ENCODE measurements at regions not wholly inside any gene's neighbourhood (a gene's known extent, or its start where the extent isn't known, plus 50 kb on each side); places are given as distances from the start of the nearest gene placed in this dataset.

DNA sequence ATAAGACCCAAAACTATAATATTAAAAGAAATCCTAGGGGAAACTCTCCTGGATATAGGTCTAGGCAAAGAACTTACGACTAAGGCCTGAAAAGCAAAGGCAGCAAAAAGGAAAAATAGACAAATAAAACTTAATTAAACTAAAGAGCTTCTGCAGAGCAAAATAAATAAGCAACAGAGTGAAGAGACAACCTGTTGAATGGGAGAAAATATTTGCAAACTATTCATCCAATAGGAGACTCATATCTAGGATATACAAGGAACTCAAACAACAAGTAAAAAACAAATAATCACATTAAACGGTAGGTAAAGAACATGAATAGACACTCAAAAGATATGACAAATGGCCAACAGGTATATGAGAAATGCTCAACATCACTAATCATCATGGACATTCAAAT lies 318.6 kb downstream of the CSNK1G3 start:
- no peak for DNase-seq

DNA sequence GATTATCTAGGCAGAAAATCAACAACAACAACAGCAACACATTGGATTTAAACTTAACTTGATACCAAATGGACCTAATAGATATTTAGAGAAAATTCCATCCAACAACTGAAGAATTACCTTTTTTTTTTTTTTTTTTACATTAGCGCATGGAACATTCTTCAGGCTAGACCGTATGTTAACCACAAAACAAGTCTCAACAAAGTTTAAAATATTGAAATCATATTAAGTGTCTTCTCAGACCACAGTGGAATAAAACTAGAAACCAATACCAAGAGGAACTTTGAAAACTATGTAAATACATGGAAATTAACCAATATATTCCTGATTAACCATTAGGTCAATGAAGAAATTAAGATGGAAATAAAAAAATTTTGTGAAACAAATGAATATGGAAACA lies 315.8 kb downstream of the CSNK1G3 start:
- no peak for DNase-seq

DNA sequence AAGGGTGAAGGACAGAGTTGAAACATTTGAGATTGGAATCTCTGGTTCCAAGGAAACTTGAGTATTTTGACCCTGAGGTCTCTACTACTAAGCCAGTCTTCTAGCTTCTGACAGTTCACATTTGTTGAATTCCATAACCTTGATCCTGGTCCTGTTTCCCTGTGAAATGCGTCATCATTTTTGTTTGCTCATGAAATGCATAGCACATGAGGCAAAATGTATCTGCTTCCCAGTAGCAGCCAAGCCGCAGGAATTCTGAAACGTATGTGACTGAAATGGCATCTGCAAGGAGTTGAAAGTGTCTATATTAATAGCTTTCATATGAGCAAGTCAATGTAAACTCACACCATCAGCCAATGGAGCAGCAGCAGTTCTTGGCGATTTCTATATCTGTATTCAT lies 307.9 kb downstream of the CSNK1G3 start:
- no peak for DNase-seq

DNA sequence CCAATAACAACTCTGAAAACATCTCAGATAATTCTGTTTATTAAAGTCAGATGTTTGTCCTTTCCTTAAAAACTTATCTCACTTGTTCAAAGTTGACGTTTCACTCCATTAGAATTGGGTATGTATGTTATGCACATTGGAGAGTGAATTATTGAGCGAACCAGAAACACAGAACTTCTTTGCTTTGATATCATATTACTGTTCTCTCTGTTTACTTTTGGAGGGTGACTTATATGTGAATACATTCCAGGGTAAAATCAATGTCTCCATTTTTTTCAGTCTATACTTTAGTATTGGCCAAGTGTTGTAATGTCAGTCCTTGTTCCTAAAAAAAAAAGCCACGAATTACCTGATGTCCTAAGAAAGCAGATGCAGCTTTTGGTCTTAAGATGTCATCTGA lies 307.4 kb downstream of the CSNK1G3 start:
- DNase-seq = no peak

DNA sequence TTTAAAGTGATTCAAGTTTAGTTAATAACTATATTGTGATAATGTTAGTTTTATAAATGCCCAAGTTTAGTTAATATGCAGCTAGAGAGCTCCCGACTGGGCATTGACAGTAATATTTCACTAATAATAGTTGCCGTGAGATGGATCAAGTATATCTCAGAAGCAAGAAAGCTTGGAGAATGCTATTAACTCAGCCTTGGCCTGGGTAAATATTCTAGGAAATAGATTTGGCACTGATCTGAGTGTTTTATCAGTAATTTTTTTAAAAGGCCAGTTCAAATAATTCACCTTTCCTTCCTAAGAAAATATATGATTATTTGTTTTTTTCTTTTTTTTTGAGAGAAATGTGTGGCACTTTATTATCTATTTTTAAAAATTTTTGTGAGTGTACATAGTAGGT lies 305.3 kb downstream of the CSNK1G3 start:
- DNase-seq = no peak

DNA sequence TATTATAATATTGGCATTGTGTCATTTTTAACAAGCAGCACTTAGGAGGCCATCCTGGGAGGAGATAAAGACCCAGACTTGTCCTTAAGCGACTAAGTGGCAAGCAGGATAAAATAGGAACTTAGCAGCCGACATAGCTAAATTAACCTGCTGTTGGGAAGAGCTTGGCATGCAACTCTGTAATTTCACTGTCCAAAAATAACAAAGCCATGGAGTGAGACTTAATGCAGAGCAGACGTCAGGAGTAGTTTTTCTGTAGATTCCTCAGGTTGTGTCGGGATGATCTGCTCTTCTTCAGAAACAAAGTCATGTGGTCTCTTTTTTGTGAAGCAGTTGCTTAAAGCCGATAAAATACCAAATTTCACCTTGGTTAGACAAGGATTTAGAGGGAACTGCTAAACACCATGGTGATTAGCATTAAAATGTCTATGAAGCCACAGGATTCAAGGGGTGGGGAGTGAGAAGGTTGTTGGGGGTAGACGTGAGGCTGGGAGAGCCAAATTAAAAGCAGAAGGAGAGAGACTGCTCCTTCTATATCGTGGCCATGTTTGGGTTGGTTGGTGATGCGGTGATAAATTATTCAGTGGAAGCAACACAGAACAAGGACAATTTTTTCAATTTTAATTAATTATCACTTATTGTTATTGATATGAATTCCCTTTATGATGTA lies 303.0 kb downstream of the CSNK1G3 start:
- DNase-seq = no peak

DNA sequence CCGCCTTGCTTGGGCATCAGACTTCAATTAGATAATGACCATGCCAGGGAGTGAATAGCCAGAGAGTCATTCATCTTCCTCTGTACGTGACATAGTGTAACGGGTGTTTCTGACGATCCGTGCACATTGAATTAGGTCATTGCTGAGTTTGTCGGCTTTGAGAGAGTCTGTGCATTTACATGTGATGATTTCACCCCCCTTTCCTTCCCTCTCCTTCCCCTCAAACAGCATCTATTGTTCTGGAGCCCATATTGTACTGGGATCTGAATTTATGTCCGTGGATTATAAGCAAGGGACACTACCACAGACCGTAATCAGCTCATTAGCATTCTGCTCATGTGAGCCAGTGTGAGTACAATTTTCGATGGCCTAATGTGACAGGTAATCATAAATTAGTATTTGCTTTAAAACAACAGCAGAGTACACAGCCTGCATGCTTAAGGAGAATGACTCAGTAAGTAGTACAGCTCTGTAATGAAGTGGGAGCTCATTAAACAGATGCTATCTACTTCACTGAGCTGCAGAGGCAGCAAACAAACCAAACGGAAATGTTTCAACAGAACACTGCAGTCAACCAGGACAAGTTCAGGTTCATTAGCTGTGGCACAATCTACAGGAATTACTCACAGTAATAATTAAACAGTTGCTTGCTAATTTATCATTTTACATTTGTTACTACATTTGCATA lies 302.1 kb downstream of the CSNK1G3 start:
- DNase-seq = peak; percentile 74

DNA sequence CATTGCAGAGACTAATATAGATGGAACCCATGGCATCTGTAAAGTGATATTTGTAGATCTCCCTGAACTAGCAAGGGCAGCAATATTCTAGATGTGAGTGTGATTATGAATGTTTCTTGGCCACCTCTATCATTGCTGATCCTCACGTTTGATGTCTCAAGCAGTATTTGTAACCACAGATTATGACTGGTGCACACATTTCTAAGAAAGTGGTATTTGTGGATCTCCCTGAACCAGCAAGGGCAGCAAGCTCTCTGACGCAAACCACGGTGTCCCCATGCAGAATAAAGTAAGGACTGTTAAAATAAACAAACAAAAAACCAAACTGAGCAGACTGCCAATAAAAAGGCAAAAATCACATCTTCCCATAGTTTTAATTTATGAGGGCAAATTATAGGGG lies 301.3 kb downstream of the CSNK1G3 start:
- no peak for DNase-seq

DNA sequence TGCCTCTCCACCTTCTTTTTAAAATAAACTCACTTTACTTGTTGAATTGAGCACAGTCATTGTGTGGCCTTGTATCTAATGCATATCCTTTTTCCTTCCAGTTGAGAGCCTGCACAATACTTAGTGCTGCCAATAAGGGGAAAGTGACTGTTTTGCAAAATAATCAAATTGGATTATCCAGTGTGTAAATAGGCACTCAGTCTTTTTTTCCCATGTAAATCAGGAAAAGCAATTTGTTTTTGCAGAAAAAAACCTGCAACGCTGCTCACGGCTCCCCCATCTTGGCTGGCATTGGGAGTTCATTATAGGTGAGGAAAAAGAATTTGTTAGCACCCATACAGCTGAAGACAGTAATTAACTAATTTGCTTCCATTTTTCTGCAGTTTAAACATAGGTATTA lies 299.9 kb downstream of the CSNK1G3 start:
- no peak for DNase-seq

DNA sequence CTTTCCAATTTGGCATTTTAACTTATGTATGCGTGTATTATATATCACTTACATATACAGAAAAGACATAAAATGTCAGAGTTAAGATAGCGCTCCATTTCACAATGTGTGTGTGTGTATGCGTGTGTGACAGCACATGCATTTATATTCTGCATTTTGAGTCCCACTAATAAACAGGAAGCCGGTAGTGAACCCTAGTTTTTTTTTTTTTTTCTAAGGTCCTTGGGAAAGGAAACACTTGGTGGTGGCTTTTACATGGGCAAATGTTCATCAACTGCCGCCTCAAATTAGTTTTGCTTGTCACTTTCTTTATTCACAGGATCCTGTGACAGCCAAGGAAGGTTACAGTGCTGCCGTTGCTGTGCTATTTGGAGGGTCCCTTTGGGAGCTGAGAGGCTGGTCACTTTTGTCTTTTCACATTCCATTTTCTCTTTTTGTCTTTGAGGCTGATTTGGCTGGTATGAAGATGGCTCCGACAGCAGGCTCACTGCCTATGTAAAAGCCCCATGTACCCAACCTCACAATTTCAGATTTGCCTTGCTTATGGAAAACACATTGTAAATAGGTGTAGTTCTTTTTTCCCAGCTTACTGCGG lies 298.9 kb downstream of the CSNK1G3 start:
- no peak for DNase-seq

DNA sequence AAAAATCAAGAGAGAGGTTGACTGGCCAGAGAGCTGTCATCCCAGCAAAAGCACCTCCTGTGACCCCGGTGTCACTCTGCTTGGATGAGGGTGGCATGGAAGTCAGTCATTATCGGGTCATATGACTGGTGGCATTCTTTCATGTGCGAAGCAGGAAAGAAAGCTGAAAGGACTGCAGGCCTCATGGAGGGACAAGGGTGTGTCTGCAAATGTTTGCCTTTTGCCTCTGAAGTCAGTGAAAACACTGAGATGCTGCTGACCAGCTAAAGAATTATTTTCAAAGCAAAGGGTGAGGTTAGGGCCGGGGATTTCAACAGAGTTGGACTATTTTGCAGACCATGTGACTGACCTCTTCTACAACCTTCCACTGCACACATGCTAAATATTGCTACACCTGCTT lies 298.3 kb downstream of the CSNK1G3 start:
- peak; percentile 19 for DNase-seq

DNA sequence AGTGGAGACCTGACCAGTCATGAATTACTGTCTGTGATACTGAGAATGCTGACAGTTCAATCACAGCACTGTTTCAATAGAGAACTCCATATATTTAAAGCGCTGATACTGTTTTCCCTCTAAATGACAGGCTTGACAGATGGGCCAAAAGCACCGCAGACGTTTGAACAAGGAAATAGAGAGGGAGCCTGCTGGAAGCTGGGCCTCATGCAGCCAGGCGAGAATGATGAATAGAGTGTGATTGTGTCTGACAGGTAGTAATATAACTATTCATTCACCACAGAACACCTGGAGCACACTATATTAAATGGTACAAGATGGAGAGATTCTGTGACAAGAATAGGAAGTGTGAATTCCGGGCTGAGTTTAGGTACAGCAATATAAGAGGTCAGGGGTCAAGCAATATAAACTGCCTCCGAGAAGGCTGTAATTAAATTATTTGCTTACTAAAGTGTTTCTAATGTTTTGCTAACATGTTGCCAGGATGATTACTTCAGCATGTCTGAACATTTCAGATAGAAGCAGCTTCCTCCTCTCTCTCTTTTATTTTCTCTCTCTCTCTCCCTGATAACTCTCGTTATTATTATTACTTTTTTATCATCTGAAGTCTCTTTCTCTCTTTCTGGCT lies 297.7 kb downstream of the CSNK1G3 start:
- peak; percentile 55 for DNase-seq

DNA sequence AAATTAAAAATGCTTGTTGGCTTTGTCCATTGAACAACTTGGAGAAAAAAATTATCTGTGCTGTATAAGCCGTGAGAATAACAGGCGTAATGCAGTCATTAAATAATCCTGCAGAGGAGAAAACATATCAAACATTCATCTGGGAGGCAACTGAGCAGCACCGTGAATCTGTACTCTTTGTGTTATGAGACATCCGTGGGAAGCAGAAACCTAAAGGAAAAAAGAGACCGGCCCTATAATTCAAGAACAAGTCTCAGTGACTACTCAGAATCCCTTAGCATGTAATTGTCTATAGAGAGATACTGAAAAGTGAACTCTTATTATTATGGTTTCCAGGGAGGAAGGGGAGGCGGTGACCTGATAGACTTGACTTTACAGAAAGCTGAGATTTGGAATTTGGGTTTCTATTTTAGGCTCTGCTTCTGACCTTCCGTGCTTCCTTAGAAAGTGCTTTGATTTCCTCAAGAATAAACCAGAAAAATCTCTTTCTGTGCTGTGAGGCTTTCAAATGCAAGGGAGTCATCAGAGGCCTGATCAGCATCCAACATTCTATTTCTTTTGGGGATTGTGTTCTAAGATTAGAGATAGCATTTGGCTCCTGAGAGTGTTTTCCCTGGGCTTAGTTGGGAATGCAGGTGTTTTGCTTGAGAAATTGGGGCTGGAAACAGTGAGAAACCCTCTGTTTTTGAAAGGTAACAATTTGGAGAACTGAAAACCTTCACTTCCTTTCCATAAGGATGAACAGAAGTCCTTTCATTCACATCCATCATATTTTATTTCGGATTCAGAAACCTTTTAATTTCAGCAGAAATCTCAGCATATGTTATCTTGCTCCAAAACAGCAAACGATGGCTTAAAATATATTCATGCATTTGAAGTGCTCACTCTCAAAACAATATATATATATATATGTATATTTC lies 296.7 kb downstream of the CSNK1G3 start:
- DNase-seq = no peak

DNA sequence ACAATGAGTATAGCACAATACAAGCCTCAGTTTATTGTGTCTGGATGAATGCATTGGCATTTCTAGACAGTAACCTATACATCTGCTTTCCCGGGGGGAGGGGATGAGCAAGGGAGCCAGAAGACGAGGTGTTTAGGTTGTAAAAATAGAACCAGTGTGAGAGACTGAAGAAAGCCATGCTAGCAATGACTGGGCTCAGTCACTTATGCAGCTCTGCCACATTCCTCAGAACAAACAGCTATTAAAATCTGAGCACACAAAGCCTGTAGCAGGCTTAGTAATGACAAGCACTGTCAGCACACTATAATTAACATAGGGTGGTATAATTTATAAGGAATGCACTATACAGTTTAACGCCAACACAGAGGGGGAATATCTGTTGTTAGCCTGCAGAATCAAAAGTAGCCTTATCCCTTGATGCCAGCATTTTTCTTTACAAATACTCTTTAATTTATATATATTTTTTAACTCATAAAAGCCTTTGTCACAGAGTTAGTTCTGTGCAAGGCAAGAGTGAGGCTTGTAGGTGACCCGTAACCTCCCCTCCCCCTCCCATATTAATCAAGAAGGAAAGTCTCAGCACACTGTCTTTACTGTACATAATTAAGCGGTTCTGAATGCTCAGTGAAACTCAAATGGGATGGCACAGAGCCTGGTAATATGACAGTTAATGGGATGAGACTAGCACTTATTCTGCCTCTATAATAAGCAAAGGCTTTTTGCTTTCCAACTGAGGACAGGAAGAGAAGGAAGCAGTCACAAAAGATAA lies 295.4 kb downstream of the CSNK1G3 start:
- peak; percentile 21 for DNase-seq

DNA sequence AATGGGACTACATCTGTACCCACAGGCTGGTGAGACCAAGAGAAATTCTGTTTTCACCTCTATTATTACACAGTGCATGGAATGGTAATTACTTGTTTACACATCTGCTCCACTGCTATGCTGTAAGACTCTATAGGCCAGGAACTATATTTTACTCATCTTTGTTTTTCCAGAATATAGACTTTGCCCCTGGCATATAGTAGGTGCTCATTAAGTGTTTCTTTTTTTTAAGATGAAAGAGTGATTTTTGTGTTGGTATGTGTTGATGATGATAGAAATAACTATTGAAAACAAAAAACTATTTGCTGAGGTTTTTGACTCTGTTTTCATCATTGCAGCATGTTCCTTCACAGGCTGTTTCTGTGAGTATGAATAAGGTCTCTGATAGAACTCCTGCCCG lies 294.7 kb downstream of the CSNK1G3 start:
- DNase-seq = no peak

DNA sequence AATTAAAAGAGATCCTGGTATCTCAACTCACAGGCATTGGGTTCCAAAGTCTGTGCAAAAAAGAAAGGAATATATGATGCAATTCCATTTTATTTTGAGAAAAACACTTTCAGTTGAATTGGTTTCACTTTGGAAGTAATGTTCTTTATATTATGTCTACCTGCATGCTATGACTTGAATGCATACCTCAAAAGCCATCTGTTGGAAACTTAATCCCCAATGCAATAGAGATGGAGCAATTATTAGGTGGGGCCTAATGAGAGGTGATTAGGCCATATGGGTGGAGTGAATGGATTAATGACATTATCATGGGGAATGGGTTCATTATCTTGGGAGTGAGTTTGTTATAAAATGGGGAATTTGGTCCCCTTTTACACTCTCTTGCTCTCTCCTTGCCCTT lies 293.3 kb downstream of the CSNK1G3 start:
- no peak for DNase-seq

DNA sequence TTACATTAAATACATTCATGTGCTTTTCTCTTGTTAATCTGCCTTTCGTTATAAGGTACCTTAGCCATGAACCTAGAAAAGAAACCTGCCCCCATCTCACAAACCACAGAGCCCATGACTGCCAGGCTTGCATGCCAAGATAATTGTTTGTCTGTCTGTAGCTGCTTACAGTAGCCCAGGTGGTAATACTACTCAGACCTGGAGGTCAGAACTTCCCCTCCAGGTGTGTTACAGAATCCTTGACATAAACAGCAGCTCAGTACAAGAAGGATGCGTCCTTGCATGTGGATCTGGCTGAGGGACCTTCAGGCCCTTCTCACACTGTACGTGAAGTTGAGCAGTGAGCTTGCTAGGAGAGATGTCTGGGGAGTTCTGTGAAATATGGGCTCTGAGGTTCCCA lies 291.4 kb downstream of the CSNK1G3 start:
- DNase-seq = no peak

DNA sequence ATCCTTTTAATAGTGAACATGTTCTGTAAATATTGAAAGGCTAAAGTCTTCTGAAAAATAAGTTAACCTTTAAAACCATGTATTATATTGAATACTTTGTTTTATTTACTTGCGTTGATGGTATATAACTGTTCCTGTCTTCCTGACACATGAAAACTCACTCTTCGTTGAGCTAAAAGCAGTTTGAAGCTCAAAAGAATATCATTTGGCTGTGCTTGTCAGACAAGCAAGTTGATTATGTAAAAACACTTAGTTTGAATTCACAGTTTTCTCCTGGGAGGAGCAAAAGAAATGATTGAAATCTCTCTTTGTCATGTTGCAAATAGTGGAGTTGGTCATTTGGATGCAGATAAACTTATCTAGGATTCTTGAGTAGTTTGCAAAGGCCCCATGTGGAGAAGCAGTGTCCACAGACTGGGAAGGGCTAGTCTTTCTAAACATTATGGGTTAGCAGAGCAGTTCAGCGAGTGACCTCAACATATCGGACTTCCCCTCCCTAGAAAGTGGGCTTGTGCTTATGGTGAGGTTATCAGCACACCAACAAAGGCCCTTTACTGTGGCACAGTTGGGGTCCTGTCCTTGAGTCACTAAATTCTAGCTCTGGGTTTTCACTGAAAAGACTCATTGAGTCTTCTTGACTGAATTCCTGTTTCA lies 290.4 kb downstream of the CSNK1G3 start:
- DNase-seq = no peak

DNA sequence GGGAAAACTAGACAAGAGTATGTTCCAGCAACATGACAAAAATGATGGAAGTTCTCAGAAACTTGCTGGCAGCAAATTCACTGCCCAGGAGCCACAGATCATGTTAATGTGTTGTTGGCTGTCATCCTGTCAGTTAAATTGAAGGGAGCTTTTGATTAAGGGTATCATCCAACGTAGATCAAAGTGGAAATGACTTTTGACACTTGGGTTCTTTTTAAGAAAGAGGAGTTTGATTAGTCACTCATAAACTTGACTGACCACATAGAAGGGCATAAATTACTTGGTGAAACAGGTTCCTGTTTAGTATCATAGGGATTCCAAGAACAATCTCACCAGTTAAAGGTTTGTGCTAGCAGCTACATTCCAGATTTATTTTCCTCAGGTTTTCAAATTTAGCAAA lies 288.7 kb downstream of the CSNK1G3 start:
- no peak for DNase-seq

DNA sequence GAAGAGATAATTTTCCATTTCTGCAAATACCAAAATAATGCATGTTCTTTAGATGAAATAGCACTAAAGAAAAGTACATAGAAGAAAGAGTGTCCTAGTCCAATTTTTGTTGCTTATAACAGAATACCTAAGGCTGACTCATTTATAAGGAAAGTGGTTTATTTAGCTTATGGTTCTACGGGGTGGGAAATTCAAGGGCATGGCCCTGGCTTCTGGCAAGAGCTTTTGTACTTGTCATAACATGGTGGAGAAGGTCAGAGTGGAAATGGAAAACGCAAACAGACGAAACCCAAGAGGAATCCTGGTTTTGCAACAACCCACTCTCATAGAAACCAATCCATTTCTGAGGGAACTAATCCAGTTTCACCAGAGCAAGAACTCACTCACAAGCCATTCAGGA lies 283.7 kb downstream of the CSNK1G3 start:
- no peak for DNase-seq

DNA sequence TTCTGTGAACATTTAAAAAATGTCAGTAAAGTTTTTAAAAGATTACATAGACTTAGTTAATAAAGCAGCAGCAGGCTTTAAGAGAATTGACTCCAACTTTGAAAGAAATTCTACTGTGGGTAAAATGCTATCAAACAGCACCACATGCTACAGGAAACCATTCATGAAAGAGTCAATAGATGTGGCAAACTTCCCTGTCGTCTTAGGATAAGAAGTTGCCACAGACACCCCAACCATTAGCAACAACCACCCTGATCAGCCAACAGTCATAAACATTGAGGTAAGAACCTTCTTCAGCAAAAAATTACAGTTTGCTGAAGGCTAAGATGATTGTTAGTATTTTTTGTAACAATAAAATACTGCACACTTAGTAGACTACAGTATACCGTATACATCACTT lies 278.2 kb downstream of the CSNK1G3 start:
- no peak for DNase-seq

DNA sequence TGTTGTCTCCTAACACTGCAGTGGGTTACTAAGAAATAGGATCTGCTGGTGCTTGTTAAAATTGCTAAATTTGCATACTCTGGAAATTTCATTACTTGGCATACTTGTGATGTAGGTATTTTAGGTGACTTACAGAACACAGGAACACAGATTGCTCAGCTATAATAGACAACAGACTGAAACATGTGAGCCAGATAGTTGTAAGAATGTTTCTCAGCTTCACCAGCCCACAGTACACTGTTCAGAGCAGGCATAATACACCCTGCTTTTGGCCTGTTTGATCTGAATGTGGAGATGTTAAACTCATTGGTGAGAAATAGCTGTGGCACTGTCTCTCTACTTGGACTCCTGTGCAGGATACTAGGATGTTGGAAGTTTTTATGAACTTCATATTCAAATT lies 275.7 kb downstream of the CSNK1G3 start:
- no peak for DNase-seq

Data from NCI-H345 (cell line).